GM10248 (cell line): ENCODE measurements at regions not wholly inside any gene's neighbourhood (a gene's known extent, or its start where the extent isn't known, plus 50 kb on each side); places are given as distances from the start of the nearest gene placed in this dataset.

Source experiments
- CTCF ChIA-PET: fragments of 300-600 bp; sonication (Branson Sonifier 250); formaldehyde crosslinking; extraction: SDS; loops from one replicate; lab custom pipeline; 2021; ENCODE audit warnings: antibody characterized with exemption; lab: Yijun Ruan, JAX
- POLR2A ChIA-PET: fragments of 350-650 bp; sonication (Branson Sonifier 250); formaldehyde crosslinking; extraction: SDS; loops from one replicate; lab custom pipeline; 2020; ENCODE audit warnings: antibody characterized with exemption; lab: Yijun Ruan, JAX
- DNase-seq: peaks from one replicate; pipeline ENCODE4 v3.0.0; 2012; ENCODE audit errors: extremely low spot score
- TF ChIP-seq, protein P1 (sequence below): IDR thresholded peaks from 2 replicates; pipeline ENCODE4 v1.5.1; 2012; ENCODE audit warnings: mild to moderate bottlenecking, low read depth; ENCODE audit errors: extremely low read depth, missing control alignments, control extremely low read depth

- CTCF ChIA-PET, result interaction anchor here (1.0 to 7.6 kb wide), 7 partner anchors 10 to 156 kb away, joined by 3 to 76 read pairs (median 6); no protein-coding TSS in a partner anchor
- no peak for DNase-seq
- TF ChIP-seq, protein P1, sequence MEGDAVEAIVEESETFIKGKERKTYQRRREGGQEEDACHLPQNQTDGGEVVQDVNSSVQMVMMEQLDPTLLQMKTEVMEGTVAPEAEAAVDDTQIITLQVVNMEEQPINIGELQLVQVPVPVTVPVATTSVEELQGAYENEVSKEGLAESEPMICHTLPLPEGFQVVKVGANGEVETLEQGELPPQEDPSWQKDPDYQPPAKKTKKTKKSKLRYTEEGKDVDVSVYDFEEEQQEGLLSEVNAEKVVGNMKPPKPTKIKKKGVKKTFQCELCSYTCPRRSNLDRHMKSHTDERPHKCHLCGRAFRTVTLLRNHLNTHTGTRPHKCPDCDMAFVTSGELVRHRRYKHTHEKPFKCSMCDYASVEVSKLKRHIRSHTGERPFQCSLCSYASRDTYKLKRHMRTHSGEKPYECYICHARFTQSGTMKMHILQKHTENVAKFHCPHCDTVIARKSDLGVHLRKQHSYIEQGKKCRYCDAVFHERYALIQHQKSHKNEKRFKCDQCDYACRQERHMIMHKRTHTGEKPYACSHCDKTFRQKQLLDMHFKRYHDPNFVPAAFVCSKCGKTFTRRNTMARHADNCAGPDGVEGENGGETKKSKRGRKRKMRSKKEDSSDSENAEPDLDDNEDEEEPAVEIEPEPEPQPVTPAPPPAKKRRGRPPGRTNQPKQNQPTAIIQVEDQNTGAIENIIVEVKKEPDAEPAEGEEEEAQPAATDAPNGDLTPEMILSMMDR, result no peak
- POLR2A ChIA-PET, result no interaction called here
These were observed 114.2 kb upstream of the IPO9 start for GRCh38 chr1:201714542-201715329.

DNA sequence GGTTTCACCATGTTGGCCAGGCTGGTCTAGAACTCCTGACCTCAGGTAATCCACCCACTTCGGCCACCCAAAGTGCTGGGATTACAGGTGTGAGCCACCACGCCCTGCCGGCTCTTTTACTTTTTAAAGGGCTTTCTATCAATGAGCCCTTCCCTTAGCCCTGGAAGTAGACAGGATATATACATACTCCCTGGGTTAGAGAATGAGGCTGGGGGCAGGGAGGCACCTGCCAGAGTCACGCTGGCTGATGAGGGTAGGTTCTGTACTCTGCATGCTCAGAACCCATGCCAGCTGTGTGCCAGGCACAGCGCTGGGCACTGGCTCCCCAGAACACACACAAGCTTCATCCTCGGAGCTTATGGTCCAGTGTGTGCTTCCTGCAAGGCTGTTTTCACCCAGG, 113.6 kb upstream of the IPO9 start:
- no peak for DNase-seq
- ChIA-PET CTCF (interaction anchor here (0.8 to 1.3 kb wide), 7 partner anchors 12 to 234 kb away, joined by 3 to 8 read pairs (median 4); no protein-coding TSS in a partner anchor), POLR2A (no interaction called here)
- TF ChIP-seq, protein P1, result no peak

DNA sequence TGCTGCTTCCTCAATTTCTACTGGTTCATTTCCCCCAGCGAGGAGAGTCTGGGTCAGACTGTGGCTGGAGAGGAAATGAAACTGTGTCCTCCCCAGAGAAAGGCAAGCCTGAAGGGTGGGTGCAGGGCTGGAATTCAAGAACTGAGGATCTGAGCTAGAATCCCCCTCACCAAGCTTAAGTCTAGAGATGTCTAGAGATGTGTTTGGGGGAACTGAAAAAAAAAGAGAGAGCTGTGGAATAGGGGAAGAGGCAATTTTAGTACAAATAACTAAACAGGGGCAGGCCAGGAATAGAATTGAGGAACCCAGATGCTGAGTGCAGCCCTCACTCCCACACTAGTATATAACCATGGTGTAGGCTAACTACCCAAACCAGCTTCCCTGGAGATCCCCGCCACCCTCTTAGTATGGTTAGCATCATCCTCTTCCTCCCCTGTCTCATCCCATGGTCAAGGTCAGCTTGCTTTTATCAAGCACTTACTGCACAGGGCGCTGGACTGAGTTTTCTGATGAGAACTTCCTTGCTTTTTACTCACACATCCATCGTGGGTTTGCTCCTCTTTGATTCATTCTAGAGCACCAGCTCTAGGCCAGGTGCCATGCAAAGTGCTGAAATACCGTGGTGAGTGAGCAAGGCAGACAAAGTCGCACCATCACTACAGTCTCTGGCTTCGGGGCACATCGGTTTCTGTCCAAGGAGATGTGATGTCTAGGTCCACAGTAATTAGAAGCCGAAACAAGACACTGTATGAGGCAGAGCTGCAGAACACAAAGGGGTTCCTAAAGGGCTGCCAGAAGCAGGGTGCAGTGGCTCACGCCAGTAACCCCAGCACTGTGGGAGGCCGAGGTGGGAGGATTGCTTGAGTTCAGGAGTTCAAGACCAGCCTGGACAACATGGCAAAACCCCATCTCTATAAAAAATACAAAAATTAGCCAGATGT, 112.9 kb upstream of the IPO9 start:
- ChIA-PET CTCF (interaction anchor here (0.8 to 1.3 kb wide), 7 partner anchors 13 to 235 kb away, joined by 3 to 8 read pairs (median 4); no protein-coding TSS in a partner anchor), POLR2A (no interaction called here)
- TF ChIP-seq, protein P1, result no peak
- DNase-seq, result peak; percentile 41

DNA sequence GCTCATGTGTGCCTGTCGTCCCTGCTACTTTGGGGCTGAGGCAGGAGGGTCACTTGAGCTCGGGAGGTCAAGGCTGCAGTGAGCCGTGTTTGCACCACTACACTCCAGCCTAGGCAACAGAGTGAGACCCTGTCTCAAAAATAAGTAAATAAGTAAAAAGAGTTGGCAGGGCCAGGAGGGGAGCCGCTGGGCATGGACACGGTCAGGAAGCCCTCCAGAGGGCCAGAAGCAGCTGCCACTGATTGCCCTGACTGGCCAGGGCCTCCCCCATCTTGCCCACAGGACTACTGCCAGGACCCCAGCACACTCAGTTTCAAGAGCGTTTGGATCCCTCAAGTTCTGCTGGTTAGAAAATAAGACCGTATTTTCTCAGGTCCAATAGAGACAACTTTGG, 112.2 kb upstream of the IPO9 start:
- ChIA-PET POLR2A (no interaction called here), CTCF (interaction anchor here (1.3 to 8.3 kb wide), 3 partner anchors 7 to 186 kb away, joined by 3 to 101 read pairs (median 5); no protein-coding TSS in a partner anchor)
- no peak for DNase-seq
- TF ChIP-seq, protein P1, result no peak

- DNase-seq, result no peak
- POLR2A ChIA-PET, result no interaction called here
- TF ChIP-seq, protein P1, result no peak
- CTCF ChIA-PET, result interaction anchor here (1.5 to 8.3 kb wide), 3 partner anchors 7 to 269 kb away, joined by 5 to 101 read pairs (median 5); no protein-coding TSS in a partner anchor
These were observed 111.7 kb upstream of the IPO9 start for GRCh38 chr1:201717286-201717685.
